GM12865 (cell line): ENCODE measurements at regions not wholly inside any gene's neighbourhood (a gene's known extent, or its start where the extent isn't known, plus 50 kb on each side); places are given as distances from the start of the nearest gene placed in this dataset.
"Not testable (repeated sequence)": the region's sequence is repeated elsewhere in the genome, so short reads cannot be mapped to it uniquely, and the experiment has no call there.

Experiments used
- DNase-seq: peaks from one replicate; pipeline ENCODE4 v3.0.0; 2010; ENCODE audit warnings: low read depth
- H3K4me3 ChIP-seq: 2 replicates; pipeline ENCODE4 v1.5.1; 2011; ENCODE audit warnings: mild to moderate bottlenecking, low read depth, low read length, control low read depth
- CTCF ChIP-seq: IDR thresholded peaks from 2 replicates; pipeline ENCODE4 v1.5.1; 2011; ENCODE audit warnings: low read length, control low read depth, low read depth, inconsistent platforms; ENCODE audit not compliant: insufficient read depth; ENCODE audit errors: missing control alignments

DNA sequence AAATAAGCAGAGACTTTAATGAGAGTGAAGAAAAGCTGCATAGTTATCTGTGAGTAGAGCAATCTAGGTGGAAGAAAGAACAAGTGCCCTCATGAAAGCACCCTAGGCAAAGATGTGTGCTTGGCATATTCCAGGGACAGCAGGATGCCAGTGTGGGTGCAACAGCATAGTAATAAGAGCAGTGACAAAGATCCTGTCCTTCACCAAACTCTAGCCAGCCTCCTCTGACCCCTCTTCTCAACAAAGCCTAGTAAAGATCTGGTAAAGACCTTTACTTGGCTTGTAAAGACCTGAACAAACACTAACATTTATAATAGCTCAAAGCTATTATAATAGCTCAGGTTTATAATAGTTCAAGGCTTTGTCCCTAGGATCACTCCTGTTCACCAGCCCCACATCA, 735.4 kb downstream of the PCDH7 start:
- no peak for TF ChIP-seq CTCF
- DNase-seq: no peak
- H3K4me3 ChIP-seq: no peak overlapping the region

DNA sequence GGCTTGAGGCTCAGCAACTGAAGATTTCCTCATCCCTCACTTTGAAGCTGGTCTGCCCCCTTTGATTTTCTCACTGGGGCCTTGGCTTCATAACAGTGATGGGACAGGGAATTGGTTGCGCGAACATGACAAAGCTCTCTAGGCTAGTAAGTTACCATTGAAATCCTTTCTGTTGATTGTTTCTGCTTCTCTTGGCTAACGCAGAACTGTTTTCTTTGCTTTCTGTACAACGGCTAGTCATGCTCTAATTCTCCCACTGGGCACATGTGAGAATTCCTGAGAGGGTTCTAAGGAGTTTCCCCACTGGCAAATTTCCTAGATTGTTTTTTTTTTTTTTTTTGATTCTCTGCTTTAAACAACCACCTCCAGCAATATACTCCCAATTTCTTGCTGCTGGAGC, 738.6 kb downstream of the PCDH7 start:
- no peak for TF ChIP-seq CTCF
- H3K4me3 ChIP-seq: no peak overlapping the region
- no peak for DNase-seq

GRCh38 chr4:31461421-31461820, 741.3 kb downstream of the PCDH7 start:
- no peak overlapping the region for H3K4me3 ChIP-seq
- TF ChIP-seq CTCF: no peak
- DNase-seq: no peak

DNA sequence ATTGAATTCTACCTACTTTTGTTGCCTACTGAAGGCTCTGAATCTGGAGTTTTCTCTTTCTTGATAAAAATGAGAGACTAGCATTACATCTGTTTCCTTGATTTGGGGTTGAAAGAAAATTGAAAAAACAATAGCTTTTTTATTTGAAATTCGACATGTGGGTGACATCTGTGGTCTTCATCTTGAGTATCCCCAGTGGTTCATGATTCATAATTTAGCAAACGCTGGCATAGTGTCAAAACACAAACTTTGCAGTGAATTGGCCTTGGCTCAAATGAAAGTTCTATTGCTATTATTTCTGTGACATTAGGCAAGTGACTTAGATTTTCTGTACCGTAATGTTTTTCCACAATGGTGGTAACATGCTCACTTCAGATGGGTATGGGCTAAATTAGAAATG, 747.6 kb downstream of the PCDH7 start:
- TF ChIP-seq CTCF: no peak
- DNase-seq: no peak
- no peak overlapping the region for H3K4me3 ChIP-seq

DNA sequence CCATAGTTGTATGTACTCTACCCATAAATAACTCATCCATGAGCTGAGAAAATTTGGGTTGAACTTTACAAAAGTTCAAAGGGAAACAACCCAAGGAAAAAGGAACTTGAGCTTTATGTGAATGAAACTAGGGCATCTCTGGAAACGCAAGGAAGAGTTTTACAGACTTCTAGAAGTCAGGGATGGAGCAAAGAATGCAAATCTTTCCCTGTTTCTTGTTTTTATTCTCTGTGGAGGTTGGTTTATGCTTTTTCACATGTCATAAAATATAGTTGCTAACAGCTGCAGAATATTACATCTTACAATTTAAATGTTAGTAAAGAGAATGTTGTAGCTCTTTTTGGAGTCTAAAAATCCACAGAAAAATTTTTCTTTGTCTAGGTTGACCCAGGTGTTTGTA, 754.1 kb downstream of the PCDH7 start:
- DNase-seq: no peak
- no peak for TF ChIP-seq CTCF
- H3K4me3 ChIP-seq: no peak overlapping the region

GRCh38 chr4:31482691-31483090, 762.5 kb downstream of the PCDH7 start:
- no peak for TF ChIP-seq CTCF
- H3K4me3 ChIP-seq: no peak overlapping the region

DNA sequence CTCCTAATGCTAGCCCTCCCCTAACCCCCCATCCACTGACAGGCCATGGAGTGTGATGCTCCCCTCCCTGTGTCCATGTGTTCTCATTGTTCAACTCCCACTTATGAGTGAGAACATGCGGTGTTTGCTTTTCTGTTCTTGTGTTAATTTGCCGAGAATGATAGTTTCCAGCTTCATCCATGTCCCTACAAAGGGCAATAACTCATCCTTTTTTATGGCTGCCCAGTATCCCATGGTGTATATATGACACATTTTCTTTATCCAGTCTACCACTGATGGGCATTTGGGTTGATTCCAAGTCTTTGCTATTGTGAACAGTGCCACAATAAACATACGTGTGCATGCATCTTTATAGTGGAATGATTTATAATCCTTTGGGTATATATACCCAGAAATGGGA, 779.0 kb downstream of the PCDH7 start:
- H3K4me3 ChIP-seq, DNase-seq: not testable (repeated sequence)

More at GRCh38 chr4:31482691-31483090, 762.5 kb downstream of the PCDH7 start:
- DNase-seq: no peak

- no peak overlapping the region for H3K4me3 ChIP-seq
- TF ChIP-seq CTCF: no peak
- no peak for DNase-seq
Observed at GRCh38 chr4:31516520-31516919, 796.4 kb downstream of the PCDH7 start.
